DND-41 (cell line): ENCODE measurements at regions not wholly inside any gene's neighbourhood (a gene's known extent, or its start where the extent isn't known, plus 50 kb on each side); places are given as distances from the start of the nearest gene placed in this dataset.

ENCODE experiments used
- ATAC-seq: fragments of 200-7000 bp; cut with Tn5 transposase; 3 replicates; pipeline ENCODE4 v1.9.1; 2021; ENCODE audit warnings: low read depth; ENCODE audit not compliant: insufficient read depth
- DNase-seq: peaks from one replicate; pipeline ENCODE4 v3.0.0-alpha.2; 2020
- H2AFZ ChIP-seq: 2 replicates; pipeline ENCODE4 v1.6.0; 2012; ENCODE audit warnings: low read depth, low read length
- H3K27ac ChIP-seq: 2 replicates; pipeline ENCODE4 v1.5.1; 2012; ENCODE audit warnings: low read length, inconsistent platforms
- H3K27me3 ChIP-seq: fragments of 200-600 bp; sonication (generic); 2 replicates; pipeline ENCODE4 v1.6.0; 2012; ENCODE audit warnings: low read length, mild to moderate bottlenecking, inconsistent platforms; ENCODE audit not compliant: insufficient read depth, poor library complexity
- H3K36me3 ChIP-seq: 2 replicates; pipeline ENCODE4 v1.5.1; 2012; ENCODE audit warnings: low read length, inconsistent platforms; ENCODE audit not compliant: insufficient read depth
- H3K4me1 ChIP-seq: 2 replicates; pipeline ENCODE4 v1.5.1; 2012; ENCODE audit warnings: mild to moderate bottlenecking, low read length; ENCODE audit not compliant: insufficient read depth
- H3K4me2 ChIP-seq: 2 replicates; pipeline ENCODE4 v1.6.0; 2012; ENCODE audit warnings: mild to moderate bottlenecking, moderate library complexity, low read length, inconsistent platforms; ENCODE audit not compliant: insufficient read depth
- H3K4me3 ChIP-seq, 2 experiments: fragments of 200-600 bp in 1 of 2; shearing (Covaris generic) in 1 of 2; 2 replicates each; pipeline ENCODE4 v1.5.1; 2012 to 2016; ENCODE audit warnings: inconsistent platforms in 2 of 2, low read length in 2 of 2, mild to moderate bottlenecking in 2 of 2, low read depth in 1 of 2, moderate library complexity in 1 of 2
- H3K79me2 ChIP-seq: 2 replicates; pipeline ENCODE4 v1.6.0; 2012; ENCODE audit warnings: low read length, inconsistent platforms; ENCODE audit not compliant: insufficient read depth
- H3K9ac ChIP-seq: 2 replicates; pipeline ENCODE4 v1.6.0; 2012; ENCODE audit warnings: low read depth, mild to moderate bottlenecking, inconsistent platforms, low read length, moderate library complexity
- H3K9me3 ChIP-seq: 2 replicates; pipeline ENCODE4 v1.5.1; 2012; ENCODE audit warnings: low read length, moderate library complexity, mild to moderate bottlenecking, inconsistent platforms; ENCODE audit not compliant: insufficient read depth, severe bottlenecking
- H4K20me1 ChIP-seq: 2 replicates; pipeline ENCODE4 v1.6.0; 2012; ENCODE audit warnings: low read length; ENCODE audit not compliant: insufficient read depth
- EZH2 ChIP-seq: IDR thresholded peaks from 3 replicates; pipeline ENCODE4 v1.6.1; 2012; ENCODE audit warnings: borderline replicate concordance, low read depth, mild to moderate bottlenecking, moderate library complexity, low read length, inconsistent platforms; ENCODE audit not compliant: severe bottlenecking
- TF ChIP-seq, protein P1 (sequence below): IDR thresholded peaks from 2 replicates; pipeline ENCODE4 v1.5.1; 2012; ENCODE audit warnings: borderline replicate concordance, low read length, moderate library complexity, mild to moderate bottlenecking; ENCODE audit not compliant: poor library complexity, severe bottlenecking; ENCODE audit errors: extremely low read depth

DNA sequence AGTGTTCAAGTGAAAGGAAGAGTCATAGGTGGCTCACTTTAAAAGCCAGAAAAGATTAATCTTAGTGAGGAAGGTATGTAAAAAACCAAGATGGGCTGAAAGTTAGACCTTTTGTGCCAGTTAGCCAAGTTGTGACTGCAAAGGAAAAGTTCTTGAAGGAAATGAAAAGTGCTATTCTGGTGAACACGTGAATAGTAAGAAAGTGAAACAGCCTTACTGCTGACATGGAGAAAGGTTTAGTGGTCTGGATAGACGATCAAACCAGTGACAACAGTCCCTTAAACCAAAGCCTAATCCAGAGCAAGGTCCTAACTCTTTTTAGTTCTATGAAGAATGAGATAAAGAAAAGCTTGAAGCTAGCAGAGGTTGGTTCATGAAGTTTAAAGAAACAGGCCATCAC lies 106.4 kb downstream of the CTH start:
- H3K27ac ChIP-seq: no peak overlapping the region
- TF ChIP-seq, protein P1, sequence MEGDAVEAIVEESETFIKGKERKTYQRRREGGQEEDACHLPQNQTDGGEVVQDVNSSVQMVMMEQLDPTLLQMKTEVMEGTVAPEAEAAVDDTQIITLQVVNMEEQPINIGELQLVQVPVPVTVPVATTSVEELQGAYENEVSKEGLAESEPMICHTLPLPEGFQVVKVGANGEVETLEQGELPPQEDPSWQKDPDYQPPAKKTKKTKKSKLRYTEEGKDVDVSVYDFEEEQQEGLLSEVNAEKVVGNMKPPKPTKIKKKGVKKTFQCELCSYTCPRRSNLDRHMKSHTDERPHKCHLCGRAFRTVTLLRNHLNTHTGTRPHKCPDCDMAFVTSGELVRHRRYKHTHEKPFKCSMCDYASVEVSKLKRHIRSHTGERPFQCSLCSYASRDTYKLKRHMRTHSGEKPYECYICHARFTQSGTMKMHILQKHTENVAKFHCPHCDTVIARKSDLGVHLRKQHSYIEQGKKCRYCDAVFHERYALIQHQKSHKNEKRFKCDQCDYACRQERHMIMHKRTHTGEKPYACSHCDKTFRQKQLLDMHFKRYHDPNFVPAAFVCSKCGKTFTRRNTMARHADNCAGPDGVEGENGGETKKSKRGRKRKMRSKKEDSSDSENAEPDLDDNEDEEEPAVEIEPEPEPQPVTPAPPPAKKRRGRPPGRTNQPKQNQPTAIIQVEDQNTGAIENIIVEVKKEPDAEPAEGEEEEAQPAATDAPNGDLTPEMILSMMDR: no peak
- no peak for TF ChIP-seq EZH2
- H3K4me3 ChIP-seq: no peak overlapping the region
- no peaks in the 10 kb centered on the region for H3K79me2 ChIP-seq
- no peak overlapping the region for H3K4me2 ChIP-seq
- ATAC-seq (no peak), DNase-seq (no peak)
- no peaks in the 10 kb centered on the region for H3K36me3 ChIP-seq
- no peaks in the 10 kb centered on the region for H3K9me3 ChIP-seq
- no peaks in the 10 kb centered on the region for H3K4me1 ChIP-seq
- H4K20me1 ChIP-seq: no peaks in the 10 kb centered on the region
- no peak overlapping the region for H3K9ac ChIP-seq
- no peak overlapping the region for H2AFZ ChIP-seq
- H3K27me3 ChIP-seq: peaks cover 3% of the 10 kb centered on the region

DNA sequence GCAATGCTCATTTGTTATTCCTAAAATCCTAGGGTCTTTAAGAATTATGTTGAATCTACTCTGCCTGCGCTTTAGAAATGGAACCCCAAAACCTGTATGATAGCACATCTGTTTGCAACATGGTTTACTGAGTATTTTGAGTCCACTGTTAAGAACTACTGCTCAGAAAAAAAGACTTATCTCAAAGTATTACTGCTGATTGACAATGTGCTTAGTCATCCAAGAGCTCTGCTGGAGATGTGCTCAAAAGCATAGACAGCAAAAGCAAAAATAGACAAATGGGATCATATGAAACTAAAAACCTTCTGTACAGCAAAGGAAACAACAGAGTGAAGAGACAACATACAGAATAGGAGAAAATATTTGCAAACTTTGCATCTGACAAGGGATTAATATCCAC lies 107.0 kb downstream of the CTH start:
- TF ChIP-seq, protein P1: no peak
- TF ChIP-seq EZH2: no peak
- Histone ChIP-seq H3K4me2 (no peak overlapping the region), H3K9me3 (no peaks in the 10 kb centered on the region), H2AFZ (no peak overlapping the region), H3K4me3 (no peak overlapping the region), H3K27me3 (peaks cover 1% of the 10 kb centered on the region), H3K9ac (no peak overlapping the region), H3K36me3 (no peaks in the 10 kb centered on the region), H4K20me1 (no peaks in the 10 kb centered on the region), H3K4me1 (no peaks in the 10 kb centered on the region), H3K79me2 (no peaks in the 10 kb centered on the region), H3K27ac (no peak overlapping the region)
- ATAC-seq: no peak
- no peak for DNase-seq

- peak; percentile 31 for DNase-seq
- no peak overlapping the region for H3K9ac ChIP-seq
- ATAC-seq: peak; percentile 77
- TF ChIP-seq, protein P1: peak; percentile 76
- no peak for TF ChIP-seq EZH2
- no peaks in the 10 kb centered on the region for H4K20me1 ChIP-seq
- H3K79me2 ChIP-seq: no peaks in the 10 kb centered on the region
- no peak overlapping the region for H3K4me3 ChIP-seq
- no peak overlapping the region for H3K27ac ChIP-seq
- no peaks in the 10 kb centered on the region for H3K9me3 ChIP-seq
- H3K36me3 ChIP-seq: no peaks in the 10 kb centered on the region
- H3K4me2 ChIP-seq: no peak overlapping the region
- H3K4me1 ChIP-seq: no peaks in the 10 kb centered on the region
- H3K27me3 ChIP-seq: no peaks in the 10 kb centered on the region
- H2AFZ ChIP-seq: no peak overlapping the region
Measured at GRCh38 chr1:70528590-70529333, 117.7 kb downstream of the CTH start.
